ENCODE measurements at regions not wholly inside any gene's neighbourhood (a gene's known extent, or its start where the extent isn't known, plus 50 kb on each side); places are given as distances from the start of the nearest gene placed in this dataset.

GRCh38 chr1:29669158-29669871 is 433.0 kb downstream of the PTPRU start:
- ChIA-PET POLR2A (no interaction called here), CTCF (no interaction called here)
- Histone ChIP-seq H3K4me1 (no peaks in the 10 kb centered on the region), H3K4me3 (ENCODE audit: low read depth, low read length) (no peak overlapping the region), H3K27me3 (replicated peaks; ENCODE audit: control insufficient read depth, insufficient read depth, low read length) (no peaks in the 10 kb centered on the region), H3K9me3 (no peaks in the 10 kb centered on the region), H3K36me3 (ENCODE audit: control insufficient read depth, insufficient read depth, low read length) (no peaks in the 10 kb centered on the region)
- no TSS peak for BruUV-seq (replicated peaks)
- DNase-seq = no peak
- Mint-ChIP-seq H3K36me3 (ENCODE audit: insufficient read depth, unreplicated experiment) (peaks cover 6% of the 10 kb centered on the region), H3K4me3 (ENCODE audit: unreplicated experiment) (no peak overlapping the region), H3K4me1 (ENCODE audit: low read depth, unreplicated experiment) (no peaks in the 10 kb centered on the region), H3K9me3 (ENCODE audit: unreplicated experiment) (no peaks in the 10 kb centered on the region), H3K27ac (ENCODE audit: unreplicated experiment) (no peak overlapping the region), H3K27me3 (ENCODE audit: insufficient read depth, unreplicated experiment) (peaks cover 20% of the 10 kb centered on the region)
- no peak for TF ChIP-seq CTCF (IDR thresholded peaks at IDR 0.05; ENCODE audit: insufficient read depth in 1 of 2, low read depth in 1 of 2, low read length in 1 of 2, severe bottlenecking in 1 of 2, unreplicated experiment in 1 of 2)
- intact Hi-C loops (cut with micrococcal nuclease; ENCODE audit: unreplicated experiment) = no loop called here

GRCh38 chr1:29668551-29669157 is 432.3 kb downstream of the PTPRU start:
- POLR2A ChIA-PET = no interaction called here
- H3K4me1 Mint-ChIP-seq (ENCODE audit: low read depth, unreplicated experiment) = no peaks in the 10 kb centered on the region

GRCh38 chr1:29667951-29668350 is 431.6 kb downstream of the PTPRU start:
- Mint-ChIP-seq H3K36me3 (ENCODE audit: insufficient read depth, unreplicated experiment) (peaks cover 6% of the 10 kb centered on the region), H3K4me1 (ENCODE audit: low read depth, unreplicated experiment) (no peaks in the 10 kb centered on the region), H3K27ac (ENCODE audit: unreplicated experiment) (no peak overlapping the region), H3K27me3 (ENCODE audit: insufficient read depth, unreplicated experiment) (peaks cover 20% of the 10 kb centered on the region), H3K4me3 (ENCODE audit: unreplicated experiment) (no peak overlapping the region), H3K9me3 (ENCODE audit: unreplicated experiment) (no peaks in the 10 kb centered on the region)
- H3K27me3 ChIP-seq (replicated peaks; ENCODE audit: control insufficient read depth, insufficient read depth, low read length) = no peaks in the 10 kb centered on the region
- H3K4me1 ChIP-seq = no peaks in the 10 kb centered on the region
- DNase-seq = no peak
- H3K36me3 ChIP-seq (ENCODE audit: control insufficient read depth, insufficient read depth, low read length) = no peaks in the 10 kb centered on the region
- intact Hi-C loops (cut with micrococcal nuclease; ENCODE audit: unreplicated experiment) = no loop called here
- no peak overlapping the region for H3K4me3 ChIP-seq (ENCODE audit: low read depth, low read length)
- CTCF ChIA-PET = interaction anchor here (0.6 kb wide), 1 partner anchor 171 kb away, joined by 4 read pairs; no protein-coding TSS in a partner anchor
- BruUV-seq (replicated peaks) = no TSS peak
- no peak for TF ChIP-seq CTCF (IDR thresholded peaks at IDR 0.05; ENCODE audit: insufficient read depth in 1 of 2, low read depth in 1 of 2, low read length in 1 of 2, severe bottlenecking in 1 of 2, unreplicated experiment in 1 of 2)
- POLR2A ChIA-PET = no interaction called here
- H3K9me3 ChIP-seq = no peaks in the 10 kb centered on the region

More at GRCh38 chr1:29668551-29669157, 432.3 kb downstream of the PTPRU start:
- no peak overlapping the region for H3K4me3 ChIP-seq (ENCODE audit: low read depth, low read length)
- H3K27me3 ChIP-seq (replicated peaks; ENCODE audit: control insufficient read depth, insufficient read depth, low read length) = no peaks in the 10 kb centered on the region
- H3K4me1 ChIP-seq = no peaks in the 10 kb centered on the region
- Mint-ChIP-seq H3K27ac (ENCODE audit: unreplicated experiment) (no peak overlapping the region), H3K4me3 (ENCODE audit: unreplicated experiment) (no peak overlapping the region), H3K9me3 (ENCODE audit: unreplicated experiment) (no peaks in the 10 kb centered on the region), H3K27me3 (ENCODE audit: insufficient read depth, unreplicated experiment) (peaks cover 20% of the 10 kb centered on the region), H3K36me3 (ENCODE audit: insufficient read depth, unreplicated experiment) (peaks cover 6% of the 10 kb centered on the region)
- CTCF ChIA-PET = no interaction called here
- intact Hi-C loops (cut with micrococcal nuclease; ENCODE audit: unreplicated experiment) = no loop called here
- BruUV-seq (replicated peaks) = no TSS peak
- TF ChIP-seq CTCF (IDR thresholded peaks at IDR 0.05; ENCODE audit: insufficient read depth in 1 of 2, low read depth in 1 of 2, low read length in 1 of 2, severe bottlenecking in 1 of 2, unreplicated experiment in 1 of 2) = no peak
- H3K9me3 ChIP-seq = no peaks in the 10 kb centered on the region
- DNase-seq = no peak
- no peaks in the 10 kb centered on the region for H3K36me3 ChIP-seq (ENCODE audit: control insufficient read depth, insufficient read depth, low read length)
